GM12878 (cell line): ENCODE measurements at regions not wholly inside any gene's neighbourhood (a gene's known extent, or its start where the extent isn't known, plus 50 kb on each side); places are given as distances from the start of the nearest gene placed in this dataset.

ENCODE experiments used
- ATAC-seq: fragments of 200-7000 bp; cut with Tn5 transposase; 3 replicates; pipeline ENCODE4 v1.9.1; 2020; ENCODE audit warnings: mild to moderate bottlenecking, moderate library complexity
- BruUV-seq: library from RNA; stranded (reverse); fragments of 400-500 nt; replicated peaks from 2 replicates; lab custom pipeline; 2021; lab: Mats Ljungman, UMichigan
- CTCF ChIA-PET: fragments of 300-600 bp; sonication (Branson Sonifier 250); formaldehyde crosslinking; extraction: SDS; loops from one replicate; lab custom pipeline; 2021; ENCODE audit warnings: inconsistent platforms; lab: Yijun Ruan, JAX
- POLR2A ChIA-PET: fragments of 350-600 bp; formaldehyde crosslinking; extraction: SDS; loops from one replicate; lab custom pipeline; 2021; ENCODE audit warnings: inconsistent platforms; lab: Charles Lee
- RAD21 ChIA-PET: fragments of 300-600 bp; sonication (Branson Sonifier 250); formaldehyde crosslinking; loops from one replicate; lab custom pipeline; 2023; ENCODE audit warnings: antibody characterized with exemption; ENCODE audit not compliant: unreplicated experiment; lab: Charles Lee
- SMC1A ChIA-PET: fragments of 300-600 bp; sonication (Branson Sonifier 250); formaldehyde crosslinking; loops from one replicate; lab custom pipeline; 2023; ENCODE audit not compliant: unreplicated experiment, uncharacterized antibody; lab: Charles Lee
- DNase-seq: peaks from one replicate; pipeline ENCODE4 v3.0.0-alpha.2; 2011; ENCODE audit warnings: low read depth, low spot score
- FAIRE-seq: peaks from 3 replicates; lab custom pipeline; 2011; peaks lifted over from hg19 to GRCh38; lab: Jason Lieb, UNC
- H2AFZ ChIP-seq: 2 replicates; pipeline ENCODE4 v1.6.0; 2011; ENCODE audit warnings: low read depth, low read length, control low read depth; ENCODE audit not compliant: control insufficient read depth
- H3K27ac ChIP-seq: 2 replicates; pipeline ENCODE4 v1.5.1; 2011; ENCODE audit warnings: control low read depth; ENCODE audit not compliant: control insufficient read depth, insufficient read depth
- H3K27me3 ChIP-seq, 2 experiments: replicated peaks in 1 of 2; 2 replicates each; pipeline versions ENCODE4 v1.6.0 to v1.6.1; 2011; ENCODE audit warnings: low read length in 1 of 2; ENCODE audit not compliant: control insufficient read depth in 2 of 2, insufficient read depth in 2 of 2
- H3K36me3 ChIP-seq, 2 experiments: 2 replicates each; pipeline ENCODE4 v1.5.1; 2011; ENCODE audit warnings: low read length in 1 of 2; ENCODE audit not compliant: control insufficient read depth in 2 of 2, insufficient read depth in 2 of 2
- H3K4me1 ChIP-seq: 2 replicates; pipeline ENCODE4 v1.6.1; 2011; ENCODE audit warnings: mild to moderate bottlenecking, low read length, moderate library complexity, mixed read lengths; ENCODE audit not compliant: control insufficient read depth, insufficient read depth
- H3K4me2 ChIP-seq: 2 replicates; pipeline ENCODE4 v1.6.0; 2011; ENCODE audit warnings: control low read depth; ENCODE audit not compliant: control insufficient read depth, insufficient read depth
- H3K4me3 ChIP-seq: fragments of 200-600 bp; sonication (generic); 2 replicates; pipeline ENCODE4 v1.5.1; 2016
- H3K79me2 ChIP-seq: 2 replicates; pipeline ENCODE4 v1.6.0; 2011; ENCODE audit warnings: low read length; ENCODE audit not compliant: control insufficient read depth, insufficient read depth
- H3K9ac ChIP-seq: 2 replicates; pipeline ENCODE4 v1.8.0; 2011; ENCODE audit warnings: low read length, control low read depth, mixed read lengths; ENCODE audit not compliant: control insufficient read depth, insufficient read depth
- H3K9me3 ChIP-seq: replicated peaks from 3 replicates; pipeline ENCODE4 v1.5.1; 2011; ENCODE audit warnings: mild to moderate bottlenecking, low read length; ENCODE audit not compliant: control insufficient read depth, insufficient read depth
- H4K20me1 ChIP-seq: 2 replicates; pipeline ENCODE4 v1.6.0; 2011; ENCODE audit not compliant: control insufficient read depth, insufficient read depth
- HDAC2 ChIP-seq: fragments of 200-600 bp; sonication (generic); IDR thresholded peaks from 2 replicates; pipeline ENCODE4 v1.6.1; 2017
- PRDM15 ChIP-seq: fragments of 450-650 bp; formaldehyde crosslinking; IDR thresholded peaks from 2 replicates; pipeline ENCODE4 v1.4.0; 2020; ENCODE audit warnings: mild to moderate bottlenecking, moderate library complexity
- ZSCAN29 ChIP-seq: fragments of 450-650 bp; IDR thresholded peaks from 2 replicates; pipeline ENCODE4 v1.6.1; 2017; ENCODE audit warnings: mild to moderate bottlenecking, moderate library complexity
- WGBS: methylation state at CpG from one replicate; pipeline ENCODE4 v1.1.6; 2016; ENCODE audit warnings: low lambda C conversion rate; ENCODE audit not compliant: insufficient replicate concordance, insufficient coverage; ENCODE audit errors: missing lambda C conversion rate; 5-methylcytosine and 5-hydroxymethylcytosine counted together
- in situ Hi-C: fragments of 300-500 bp; cut with MboI; formaldehyde crosslinking; loops from 9 replicates; pipeline ENCODE4 v1.14.3; 2018; ENCODE audit warnings: mixed read lengths
- intact Hi-C: fragments of 100-400 bp; cut with micrococcal nuclease; formaldehyde crosslinking; loops from one replicate; pipeline ENCODE4 v1.14.2; 2022; ENCODE audit not compliant: unreplicated experiment
- TF ChIP-seq, protein P1 (sequence below): fragments of 450-650 bp; IDR thresholded peaks from 2 replicates; pipeline ENCODE4 v1.6.1; 2016; ENCODE audit warnings: mild to moderate bottlenecking, moderate library complexity, borderline replicate concordance

DNA sequence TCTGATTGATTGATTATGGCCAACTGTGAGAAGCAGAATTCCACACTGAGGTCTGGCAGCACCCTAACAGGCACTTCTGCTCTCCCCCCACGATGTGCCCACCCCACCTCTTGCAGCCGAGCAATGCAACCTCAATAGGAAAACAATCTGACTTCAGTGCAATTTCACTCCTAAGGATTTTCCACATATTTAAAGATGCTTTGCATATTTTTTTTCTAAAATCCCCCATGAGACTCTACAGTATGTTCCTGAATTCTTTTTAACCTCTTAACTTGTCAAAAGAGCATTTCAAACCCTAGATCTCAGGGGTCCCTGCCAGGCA lies 243.1 kb downstream of the AUH start (continued):
- no peak for TF ChIP-seq PRDM15 (CRISPR knock-in tag)

DNA sequence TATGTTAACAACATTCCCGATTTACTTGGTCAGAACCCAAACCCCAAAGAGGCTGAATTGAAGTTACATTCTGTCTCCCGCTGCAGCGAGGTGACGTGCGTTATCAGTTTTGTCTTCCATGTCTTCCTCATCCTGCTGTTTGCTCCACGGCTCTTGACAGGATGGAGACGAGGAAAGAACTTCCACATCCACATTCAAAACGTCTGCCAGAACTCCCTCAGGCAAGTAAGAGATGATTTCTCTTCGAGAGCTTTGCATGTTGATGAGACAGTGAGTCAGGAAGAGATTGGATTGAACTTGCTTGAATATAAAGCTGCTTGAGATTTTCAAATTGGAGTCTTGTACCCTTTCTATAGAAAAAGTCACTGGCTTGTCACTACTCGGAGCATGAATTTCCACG lies 242.6 kb downstream of the AUH start:
- no peak overlapping the region for H2AFZ ChIP-seq
- RAD21 ChIA-PET: no interaction called here
- no peak overlapping the region for H3K4me2 ChIP-seq
- no peak for FAIRE-seq
- ATAC-seq: no peak
- CTCF ChIA-PET: no interaction called here
- DNase-seq: no peak
- H3K36me3 ChIP-seq: no peaks in the 10 kb centered on the region
- no peak overlapping the region for H3K27ac ChIP-seq
- H3K4me1 ChIP-seq: no peaks in the 10 kb centered on the region
- H3K9ac ChIP-seq: no peak overlapping the region
- no peaks in the 10 kb centered on the region for H3K79me2 ChIP-seq
- H3K9me3 ChIP-seq: no peaks in the 10 kb centered on the region
- no TSS peak for BruUV-seq
- 58% methylated on average over 11 of the region's 11 CpGs for WGBS
- H4K20me1 ChIP-seq: no peaks in the 10 kb centered on the region
- no peak for TF ChIP-seq ZSCAN29
- TF ChIP-seq, protein P1, sequence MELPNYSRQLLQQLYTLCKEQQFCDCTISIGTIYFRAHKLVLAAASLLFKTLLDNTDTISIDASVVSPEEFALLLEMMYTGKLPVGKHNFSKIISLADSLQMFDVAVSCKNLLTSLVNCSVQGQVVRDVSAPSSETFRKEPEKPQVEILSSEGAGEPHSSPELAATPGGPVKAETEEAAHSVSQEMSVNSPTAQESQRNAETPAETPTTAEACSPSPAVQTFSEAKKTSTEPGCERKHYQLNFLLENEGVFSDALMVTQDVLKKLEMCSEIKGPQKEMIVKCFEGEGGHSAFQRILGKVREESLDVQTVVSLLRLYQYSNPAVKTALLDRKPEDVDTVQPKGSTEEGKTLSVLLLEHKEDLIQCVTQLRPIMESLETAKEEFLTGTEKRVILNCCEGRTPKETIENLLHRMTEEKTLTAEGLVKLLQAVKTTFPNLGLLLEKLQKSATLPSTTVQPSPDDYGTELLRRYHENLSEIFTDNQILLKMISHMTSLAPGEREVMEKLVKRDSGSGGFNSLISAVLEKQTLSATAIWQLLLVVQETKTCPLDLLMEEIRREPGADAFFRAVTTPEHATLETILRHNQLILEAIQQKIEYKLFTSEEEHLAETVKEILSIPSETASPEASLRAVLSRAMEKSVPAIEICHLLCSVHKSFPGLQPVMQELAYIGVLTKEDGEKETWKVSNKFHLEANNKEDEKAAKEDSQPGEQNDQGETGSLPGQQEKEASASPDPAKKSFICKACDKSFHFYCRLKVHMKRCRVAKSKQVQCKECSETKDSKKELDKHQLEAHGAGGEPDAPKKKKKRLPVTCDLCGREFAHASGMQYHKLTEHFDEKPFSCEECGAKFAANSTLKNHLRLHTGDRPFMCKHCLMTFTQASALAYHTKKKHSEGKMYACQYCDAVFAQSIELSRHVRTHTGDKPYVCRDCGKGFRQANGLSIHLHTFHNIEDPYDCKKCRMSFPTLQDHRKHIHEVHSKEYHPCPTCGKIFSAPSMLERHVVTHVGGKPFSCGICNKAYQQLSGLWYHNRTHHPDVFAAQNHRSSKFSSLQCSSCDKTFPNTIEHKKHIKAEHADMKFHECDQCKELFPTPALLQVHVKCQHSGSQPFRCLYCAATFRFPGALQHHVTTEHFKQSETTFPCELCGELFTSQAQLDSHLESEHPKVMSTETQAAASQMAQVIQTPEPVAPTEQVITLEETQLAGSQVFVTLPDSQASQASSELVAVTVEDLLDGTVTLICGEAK: no peak
- TF ChIP-seq HDAC2: no peak
- POLR2A ChIA-PET: no interaction called here
- H3K27me3 ChIP-seq: peaks cover 4 to 5% of the 10 kb centered on the region in 2 experiments; a peak in 3 of 4 replicates
- in situ Hi-C loops: no loop called here
- intact Hi-C loops: no loop called here
- no peak overlapping the region for H3K4me3 ChIP-seq
- SMC1A ChIA-PET: no interaction called here
